GM12865 (cell line): ENCODE measurements at regions not wholly inside any gene's neighbourhood (a gene's known extent, or its start where the extent isn't known, plus 50 kb on each side); places are given as distances from the start of the nearest gene placed in this dataset.
"Not testable (repeated sequence)": the region's sequence is repeated elsewhere in the genome, so short reads cannot be mapped to it uniquely, and the experiment has no call there.

Experiments used
- DNase-seq: peaks from one replicate; pipeline ENCODE4 v3.0.0; 2010; ENCODE audit warnings: low read depth
- H3K4me3 ChIP-seq: 2 replicates; pipeline ENCODE4 v1.5.1; 2011; ENCODE audit warnings: mild to moderate bottlenecking, low read depth, low read length, control low read depth
- TF ChIP-seq, protein P1 (sequence below): IDR thresholded peaks from 2 replicates; pipeline ENCODE4 v1.5.1; 2011; ENCODE audit warnings: low read length, control low read depth, low read depth, inconsistent platforms; ENCODE audit not compliant: insufficient read depth; ENCODE audit errors: missing control alignments

DNA sequence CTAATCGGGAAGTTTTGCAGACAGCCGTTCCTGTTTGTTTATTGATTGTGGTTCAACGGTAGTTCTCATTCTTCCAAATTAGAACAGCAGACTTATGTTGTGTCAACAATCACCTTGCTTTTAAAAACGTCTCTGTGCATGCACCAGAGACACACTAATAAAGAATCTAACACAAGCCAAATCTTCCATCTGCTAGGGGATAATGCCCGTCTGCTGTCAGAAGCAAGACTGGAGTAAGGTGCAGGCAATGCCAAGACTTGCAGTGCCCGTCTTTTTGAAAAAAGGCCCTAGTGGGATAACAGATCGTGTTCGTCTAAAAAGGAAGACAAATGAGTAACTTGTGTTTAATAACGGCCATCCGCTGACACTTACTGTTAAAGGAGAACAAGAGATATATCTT is 158.4 kb downstream of the KCNJ2 start:
- no peak overlapping the region for H3K4me3 ChIP-seq
- DNase-seq, result no peak
- TF ChIP-seq, protein P1, sequence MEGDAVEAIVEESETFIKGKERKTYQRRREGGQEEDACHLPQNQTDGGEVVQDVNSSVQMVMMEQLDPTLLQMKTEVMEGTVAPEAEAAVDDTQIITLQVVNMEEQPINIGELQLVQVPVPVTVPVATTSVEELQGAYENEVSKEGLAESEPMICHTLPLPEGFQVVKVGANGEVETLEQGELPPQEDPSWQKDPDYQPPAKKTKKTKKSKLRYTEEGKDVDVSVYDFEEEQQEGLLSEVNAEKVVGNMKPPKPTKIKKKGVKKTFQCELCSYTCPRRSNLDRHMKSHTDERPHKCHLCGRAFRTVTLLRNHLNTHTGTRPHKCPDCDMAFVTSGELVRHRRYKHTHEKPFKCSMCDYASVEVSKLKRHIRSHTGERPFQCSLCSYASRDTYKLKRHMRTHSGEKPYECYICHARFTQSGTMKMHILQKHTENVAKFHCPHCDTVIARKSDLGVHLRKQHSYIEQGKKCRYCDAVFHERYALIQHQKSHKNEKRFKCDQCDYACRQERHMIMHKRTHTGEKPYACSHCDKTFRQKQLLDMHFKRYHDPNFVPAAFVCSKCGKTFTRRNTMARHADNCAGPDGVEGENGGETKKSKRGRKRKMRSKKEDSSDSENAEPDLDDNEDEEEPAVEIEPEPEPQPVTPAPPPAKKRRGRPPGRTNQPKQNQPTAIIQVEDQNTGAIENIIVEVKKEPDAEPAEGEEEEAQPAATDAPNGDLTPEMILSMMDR, result no peak

DNA sequence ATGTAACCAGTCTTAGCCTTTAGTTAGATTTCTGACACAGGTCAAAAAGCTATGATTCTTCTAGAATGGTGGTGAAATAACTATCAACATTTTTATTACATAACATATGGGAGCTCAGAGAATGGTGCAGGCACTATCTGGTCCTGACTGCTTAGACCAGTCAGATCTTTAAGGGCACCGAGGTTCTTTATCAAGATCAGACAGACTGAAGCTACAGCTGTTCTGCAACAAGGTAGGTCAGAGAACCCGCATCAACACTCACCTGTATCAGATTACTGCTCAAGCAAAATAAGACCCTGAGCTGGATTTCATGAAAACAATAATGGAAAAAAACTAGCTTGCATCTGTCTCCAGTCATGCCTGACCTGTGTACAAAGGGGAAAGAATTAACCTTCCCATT is 160.4 kb downstream of the KCNJ2 start:
- no peak for DNase-seq
- no peak overlapping the region for H3K4me3 ChIP-seq
- TF ChIP-seq, protein P1, result no peak

DNA sequence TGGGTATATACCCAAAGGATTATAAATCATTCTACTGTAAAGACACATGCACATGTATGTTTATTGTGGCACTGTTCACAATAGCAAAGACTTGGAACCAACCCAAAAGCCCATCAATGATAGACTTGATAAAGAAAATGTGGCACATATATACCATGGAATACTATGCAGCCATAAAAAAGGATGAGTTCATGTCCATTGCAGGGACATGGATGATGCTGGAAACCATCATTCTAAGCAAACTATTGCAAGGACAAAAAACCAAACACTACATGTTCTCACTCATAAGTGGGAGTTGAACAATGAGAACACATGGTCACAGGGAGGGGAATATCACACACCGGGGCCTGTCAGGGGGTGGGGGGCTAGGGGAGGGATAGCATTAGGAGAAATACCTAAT is 161.7 kb downstream of the KCNJ2 start:
- H3K4me3 ChIP-seq, DNase-seq: not testable (repeated sequence)

DNA sequence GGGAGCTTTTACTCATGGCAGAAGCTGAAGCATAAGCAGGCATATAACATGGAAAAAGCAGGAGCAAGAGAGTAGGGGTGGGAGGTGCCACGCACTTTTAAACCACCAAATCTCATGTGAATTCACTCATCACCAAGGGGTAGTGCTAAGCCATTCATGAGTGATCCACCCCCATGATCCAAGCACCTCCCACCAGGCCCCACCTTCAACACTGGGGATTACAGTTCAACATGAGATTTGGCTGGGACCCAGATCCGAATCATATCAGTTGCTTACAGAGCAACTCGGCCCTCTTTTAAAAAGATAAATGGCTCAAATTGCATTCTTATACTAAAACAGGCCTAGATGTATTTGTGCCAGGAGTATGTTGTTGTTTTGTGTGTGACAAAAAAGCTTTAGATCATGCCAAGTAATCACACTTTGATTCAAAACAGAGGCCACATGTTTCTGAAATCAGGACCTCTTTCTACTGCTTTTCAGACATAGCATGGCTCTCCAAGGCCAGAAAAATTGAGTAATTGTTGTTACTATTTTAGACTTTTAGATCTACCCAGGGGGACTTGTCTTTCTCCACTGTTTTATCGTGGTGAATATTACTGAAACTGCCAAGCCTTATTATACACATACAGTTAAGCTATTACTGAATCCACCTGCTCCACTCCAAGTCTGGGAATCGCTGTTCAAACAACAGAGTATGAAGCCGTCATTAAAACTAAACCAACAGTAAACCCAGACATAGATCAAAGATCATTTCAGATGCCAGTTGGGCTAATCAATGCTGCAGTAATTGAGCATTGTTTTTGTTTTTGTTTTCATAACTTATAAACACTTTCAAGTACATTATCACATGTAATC is 163.3 kb downstream of the KCNJ2 start:
- DNase-seq, result no peak
- TF ChIP-seq, protein P1, result no peak

DNA sequence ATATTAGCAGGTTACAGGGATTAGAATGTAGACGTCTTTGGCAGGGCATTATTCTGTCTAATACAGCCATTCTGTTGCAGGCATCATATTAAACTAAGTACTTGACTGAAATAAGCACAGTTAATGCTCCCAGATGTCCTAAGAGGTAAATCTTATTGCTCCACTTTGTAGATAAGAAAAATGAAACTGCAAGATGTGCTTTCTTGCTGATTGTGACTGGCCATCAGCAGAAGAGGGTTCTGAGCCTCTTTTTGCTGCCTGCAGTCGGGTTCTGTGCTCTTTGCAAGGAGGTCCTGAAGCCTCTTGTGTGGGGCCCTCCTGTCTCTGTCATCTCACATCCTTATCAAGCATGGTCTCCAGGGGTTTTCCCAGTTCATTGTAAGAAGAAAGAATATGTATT is 167.1 kb downstream of the KCNJ2 start:
- no peak overlapping the region for H3K4me3 ChIP-seq
- TF ChIP-seq, protein P1, result no peak
- DNase-seq, result no peak

More for the DNA sequence above, 163.3 kb downstream of the KCNJ2 start:
- no peak overlapping the region for H3K4me3 ChIP-seq

DNA sequence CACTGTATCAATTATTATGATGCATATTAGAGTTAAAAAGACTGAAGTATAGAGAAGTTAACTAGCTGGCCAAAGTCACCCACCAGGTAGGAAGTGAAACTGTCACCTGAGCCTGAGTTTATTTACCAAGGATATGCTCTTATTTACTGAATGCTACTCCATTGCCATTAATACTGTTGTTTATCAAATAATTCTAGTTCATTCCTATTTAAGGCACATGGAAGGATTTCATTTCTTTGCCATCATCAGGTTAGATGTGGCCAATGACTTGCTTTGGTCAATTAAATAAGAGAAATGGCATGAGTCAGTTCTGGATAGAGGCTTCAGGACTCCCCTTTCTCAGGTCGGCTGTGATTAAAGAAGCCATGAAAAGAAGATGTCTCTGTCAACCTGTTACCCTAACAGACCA is 169.6 kb downstream of the KCNJ2 start:
- TF ChIP-seq, protein P1, result no peak
- H3K4me3 ChIP-seq, result no peak overlapping the region
- no peak for DNase-seq

DNA sequence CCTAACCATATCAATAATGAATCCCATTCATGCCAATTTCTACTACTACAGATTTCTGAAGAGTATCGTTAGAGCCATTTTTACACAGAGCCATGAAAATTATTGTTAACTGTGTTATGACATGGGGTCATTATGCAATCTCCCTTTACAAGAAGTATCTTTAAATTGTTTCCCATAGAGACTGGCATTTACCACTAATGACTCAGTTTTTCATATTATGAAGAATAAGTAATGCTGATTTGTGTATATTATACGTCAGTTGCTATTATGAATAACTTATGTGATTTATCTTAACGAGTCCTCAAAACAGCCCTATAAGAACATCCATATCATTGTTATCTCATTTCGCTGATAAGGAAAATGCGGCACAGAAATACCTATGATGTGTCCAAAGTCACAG is 173.8 kb downstream of the KCNJ2 start:
- DNase-seq, result no peak
- H3K4me3 ChIP-seq, result no peak overlapping the region
- TF ChIP-seq, protein P1, result no peak
